AG10803 (cell line): ENCODE measurements at regions not wholly inside any gene's neighbourhood (a gene's known extent, or its start where the extent isn't known, plus 50 kb on each side); places are given as distances from the start of the nearest gene placed in this dataset.
"Not testable (repeated sequence)": the region's sequence is repeated elsewhere in the genome, so short reads cannot be mapped to it uniquely, and the experiment has no call there.

ENCODE experiments used
- DNase-seq: peaks from one replicate; pipeline ENCODE4 v3.0.0; 2010; ENCODE audit warnings: low read depth
- H3K4me3 ChIP-seq: 2 replicates; pipeline ENCODE4 v1.5.1; 2011; ENCODE audit warnings: mild to moderate bottlenecking, low read length, control low read depth
- TF ChIP-seq, protein P1 (sequence below): conservative IDR thresholded peaks from 2 replicates; pipeline ENCODE4 v1.5.1; 2011; ENCODE audit warnings: mild to moderate bottlenecking, low read length, control low read depth, inconsistent platforms

DNA sequence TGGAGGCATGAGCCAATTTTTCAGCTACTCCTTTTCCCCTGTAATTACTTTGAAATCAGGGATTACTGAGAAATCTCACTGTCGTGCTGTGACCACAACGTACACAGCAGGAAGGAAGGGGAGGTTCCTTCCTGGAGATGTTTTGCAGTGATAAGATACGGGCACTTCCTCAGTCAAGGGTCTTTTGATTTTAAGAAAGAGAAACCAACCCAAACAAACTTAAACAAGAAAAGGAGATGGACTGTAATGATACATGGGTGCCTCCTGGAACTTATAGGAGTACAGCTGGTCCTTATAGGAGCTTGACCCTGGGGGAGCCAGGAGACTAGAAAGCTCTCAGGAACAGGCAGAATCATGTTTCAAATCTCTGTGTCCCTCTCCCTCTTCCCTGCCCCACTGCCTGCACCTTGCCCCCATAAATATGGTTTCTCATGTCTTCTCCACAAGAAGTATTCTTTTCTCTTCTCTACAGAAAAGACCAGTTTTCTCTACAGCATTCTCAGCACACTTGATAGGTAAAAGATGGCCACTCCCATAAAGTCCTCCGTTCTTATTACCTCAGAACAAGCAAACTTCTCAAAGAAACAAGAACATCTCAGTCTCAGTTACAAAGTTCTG, 281.1 kb upstream of the AMIGO2 start:
- TF ChIP-seq, protein P1, sequence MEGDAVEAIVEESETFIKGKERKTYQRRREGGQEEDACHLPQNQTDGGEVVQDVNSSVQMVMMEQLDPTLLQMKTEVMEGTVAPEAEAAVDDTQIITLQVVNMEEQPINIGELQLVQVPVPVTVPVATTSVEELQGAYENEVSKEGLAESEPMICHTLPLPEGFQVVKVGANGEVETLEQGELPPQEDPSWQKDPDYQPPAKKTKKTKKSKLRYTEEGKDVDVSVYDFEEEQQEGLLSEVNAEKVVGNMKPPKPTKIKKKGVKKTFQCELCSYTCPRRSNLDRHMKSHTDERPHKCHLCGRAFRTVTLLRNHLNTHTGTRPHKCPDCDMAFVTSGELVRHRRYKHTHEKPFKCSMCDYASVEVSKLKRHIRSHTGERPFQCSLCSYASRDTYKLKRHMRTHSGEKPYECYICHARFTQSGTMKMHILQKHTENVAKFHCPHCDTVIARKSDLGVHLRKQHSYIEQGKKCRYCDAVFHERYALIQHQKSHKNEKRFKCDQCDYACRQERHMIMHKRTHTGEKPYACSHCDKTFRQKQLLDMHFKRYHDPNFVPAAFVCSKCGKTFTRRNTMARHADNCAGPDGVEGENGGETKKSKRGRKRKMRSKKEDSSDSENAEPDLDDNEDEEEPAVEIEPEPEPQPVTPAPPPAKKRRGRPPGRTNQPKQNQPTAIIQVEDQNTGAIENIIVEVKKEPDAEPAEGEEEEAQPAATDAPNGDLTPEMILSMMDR, result no peak
- no peak for DNase-seq
- no peak overlapping the region for H3K4me3 ChIP-seq

DNA sequence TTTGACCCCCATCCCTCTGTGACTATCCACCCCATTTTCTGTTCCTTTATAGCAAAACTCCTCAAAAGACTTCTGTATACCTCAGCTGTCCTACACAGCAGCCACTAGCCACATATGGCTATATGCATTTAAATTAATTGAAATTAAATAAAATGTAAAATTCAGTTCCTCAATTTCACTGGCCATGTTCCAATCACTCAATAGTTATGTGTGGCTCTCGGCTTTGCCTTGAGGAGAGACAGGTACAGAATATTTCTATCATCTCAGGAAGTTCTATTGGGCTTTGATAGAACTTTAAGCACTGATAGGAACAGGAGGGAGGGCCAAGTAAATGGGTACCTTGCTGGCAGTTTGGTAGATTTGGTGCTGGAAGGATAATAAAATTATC, 280.3 kb upstream of the AMIGO2 start:
- TF ChIP-seq, protein P1, result no peak
- H3K4me3 ChIP-seq, result no peak overlapping the region
- DNase-seq, result no peak

DNA sequence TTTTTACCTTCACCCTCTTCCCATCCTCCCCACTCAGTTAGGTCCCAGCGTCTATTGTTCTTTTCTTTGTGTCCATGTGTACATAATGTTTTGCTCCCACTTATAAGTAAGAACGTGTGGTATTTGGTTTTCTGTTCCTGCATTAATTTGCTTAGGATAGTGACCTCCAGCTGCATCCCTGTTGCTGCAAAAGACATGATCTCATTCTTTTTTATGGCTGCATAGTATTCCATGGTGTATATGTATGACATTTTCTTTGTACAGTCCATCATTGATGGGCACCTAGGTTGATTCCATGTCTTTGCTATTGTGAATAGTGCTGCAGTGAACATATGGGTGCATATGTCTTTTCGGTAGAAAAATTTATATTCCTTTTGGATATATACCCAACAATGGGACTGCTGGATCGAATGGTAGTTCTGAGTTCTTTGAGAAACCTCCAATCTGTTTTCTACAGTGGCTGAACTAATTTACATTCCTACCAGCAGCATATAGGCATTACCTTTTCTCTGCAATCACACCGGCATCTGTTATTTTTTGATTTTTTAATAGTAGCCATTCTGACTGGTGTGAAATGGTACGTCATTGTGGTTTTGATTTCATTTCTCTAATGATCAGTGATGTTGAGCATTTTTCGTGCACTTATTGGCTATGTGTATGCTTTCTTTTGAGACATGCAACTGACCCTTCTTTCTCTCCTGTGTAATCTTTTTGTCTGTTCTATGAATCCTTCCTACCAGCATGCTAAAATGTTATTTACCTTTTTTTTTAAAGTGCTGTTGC, 279.7 kb upstream of the AMIGO2 start:
- DNase-seq, result no peak
- H3K4me3 ChIP-seq, result no peak overlapping the region
- TF ChIP-seq, protein P1, result no peak

DNA sequence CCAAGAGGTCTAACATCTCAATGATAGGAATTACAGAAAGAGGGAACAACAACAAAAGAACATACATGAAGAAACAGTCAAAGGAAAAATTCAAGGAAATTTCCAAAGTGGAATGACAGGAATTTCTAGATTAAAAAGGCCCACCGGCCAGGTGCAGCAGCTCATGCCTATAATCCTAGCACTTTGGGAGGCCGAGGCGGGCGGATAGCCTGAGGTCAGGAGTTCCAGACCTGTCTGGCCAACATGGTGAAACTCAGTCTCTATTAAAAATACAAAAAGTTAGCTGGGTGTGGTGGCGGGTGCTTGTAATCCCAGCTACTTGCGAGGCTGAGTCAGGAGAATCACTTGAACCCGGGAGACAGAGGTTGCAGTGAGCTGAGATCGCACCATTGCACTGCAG, 277.2 kb upstream of the AMIGO2 start:
- not testable (repeated sequence) for H3K4me3 ChIP-seq, DNase-seq

DNA sequence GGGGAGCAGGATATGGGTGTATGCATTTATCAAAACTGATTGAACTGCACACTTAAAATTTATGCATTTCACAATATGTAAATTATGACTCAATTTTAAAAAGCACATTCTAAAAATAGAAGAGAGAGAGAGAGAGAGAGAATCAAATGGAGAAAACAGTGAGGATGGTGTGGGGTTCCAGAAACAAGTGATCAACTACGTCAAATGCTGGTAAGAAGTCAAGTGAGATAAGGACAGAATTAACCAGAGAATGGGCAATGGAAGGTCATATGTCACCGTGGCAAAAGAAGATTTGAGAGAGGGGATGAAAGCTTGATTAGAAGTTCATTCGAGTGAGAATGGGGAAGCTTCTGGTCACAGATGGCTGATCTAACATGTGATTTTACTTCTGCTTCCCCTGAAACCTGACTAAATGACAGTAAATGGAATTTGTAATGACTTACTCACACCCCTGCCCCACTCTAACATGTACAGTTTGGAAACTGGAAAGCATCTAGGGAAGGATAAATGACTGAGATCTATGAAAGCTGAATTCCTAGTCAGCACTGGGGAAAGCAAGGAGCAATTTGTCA, 276.5 kb upstream of the AMIGO2 start:
- H3K4me3 ChIP-seq, result no peak overlapping the region
- TF ChIP-seq, protein P1, result no peak
- DNase-seq, result no peak

DNA sequence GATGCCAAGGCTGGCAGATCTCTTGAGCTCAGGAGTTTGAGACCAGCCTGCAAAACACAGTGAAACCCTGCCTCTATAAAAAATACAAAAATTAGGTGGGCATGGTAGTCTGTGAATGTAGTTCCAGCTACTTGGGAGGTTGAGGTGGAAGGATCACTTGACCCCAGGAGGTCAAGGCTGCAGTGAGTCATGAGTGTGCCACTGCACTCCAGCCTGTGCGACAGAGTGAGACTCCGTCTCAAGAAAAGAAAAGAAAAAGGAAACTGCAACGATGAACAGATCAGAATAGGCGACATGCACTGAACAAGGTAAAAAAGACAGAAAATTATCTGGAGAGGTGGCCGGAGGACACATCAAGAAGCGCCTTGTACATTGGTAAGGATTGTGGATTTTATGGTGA, 273.7 kb upstream of the AMIGO2 start:
- no peak overlapping the region for H3K4me3 ChIP-seq
- no peak for DNase-seq
- TF ChIP-seq, protein P1, result no peak

DNA sequence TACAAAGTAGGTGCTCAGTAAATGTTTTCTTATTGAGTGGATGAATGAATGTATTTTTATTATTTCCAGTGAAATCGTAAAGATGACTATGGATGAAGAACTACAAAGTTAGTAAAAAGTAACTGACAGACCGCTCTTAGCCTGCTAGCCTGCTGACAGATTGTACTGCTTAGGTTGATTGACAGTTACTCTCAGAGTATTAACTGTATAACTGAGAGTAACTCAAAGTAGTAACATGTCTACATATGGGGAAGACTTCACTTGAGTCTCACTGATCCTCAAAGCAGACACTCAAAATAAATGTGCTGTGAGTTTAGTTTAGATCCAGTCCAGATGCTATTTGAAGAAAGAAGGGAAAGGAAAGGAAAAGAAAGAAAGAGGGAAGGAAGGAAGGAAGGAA, 272.3 kb upstream of the AMIGO2 start:
- TF ChIP-seq, protein P1, result no peak
- DNase-seq, result no peak

More for the DNA sequence above, 272.3 kb upstream of the AMIGO2 start:
- no peak overlapping the region for H3K4me3 ChIP-seq
